HG03354 (cell line): ENCODE measurements at regions not wholly inside any gene's neighbourhood (a gene's known extent, or its start where the extent isn't known, plus 50 kb on each side); places are given as distances from the start of the nearest gene placed in this dataset.
"Not testable (repeated sequence)": the region's sequence is repeated elsewhere in the genome, so short reads cannot be mapped to it uniquely, and the experiment has no call there.

Source experiments
- ATAC-seq: cut with Tn5 transposase; IDR thresholded peaks from one replicate; pipeline ENCODE4 v1.9.1; 2021; ENCODE audit warnings: mild to moderate bottlenecking; ENCODE audit not compliant: unreplicated experiment, poor library complexity, severe bottlenecking

DNA sequence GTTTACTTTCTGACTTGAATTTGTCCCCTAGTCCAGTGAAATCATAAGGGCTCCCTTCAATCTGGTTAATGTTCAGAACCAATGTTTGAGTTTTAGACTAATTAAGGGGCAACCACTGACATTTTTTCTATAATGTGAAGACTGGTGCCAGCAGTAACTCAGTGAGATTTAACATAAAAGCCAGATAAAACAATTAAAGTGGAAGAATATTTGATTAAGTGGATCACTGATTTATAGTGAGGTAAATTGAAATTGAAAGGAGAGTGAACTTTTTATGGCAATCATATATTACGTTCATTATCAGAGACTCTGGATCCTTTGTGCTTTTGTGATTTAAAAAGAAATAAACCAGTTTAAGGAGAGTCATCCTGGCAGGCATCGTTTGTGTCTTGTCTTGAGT lies 246.8 kb downstream of the GATA3 start:
- no peak for ATAC-seq

DNA sequence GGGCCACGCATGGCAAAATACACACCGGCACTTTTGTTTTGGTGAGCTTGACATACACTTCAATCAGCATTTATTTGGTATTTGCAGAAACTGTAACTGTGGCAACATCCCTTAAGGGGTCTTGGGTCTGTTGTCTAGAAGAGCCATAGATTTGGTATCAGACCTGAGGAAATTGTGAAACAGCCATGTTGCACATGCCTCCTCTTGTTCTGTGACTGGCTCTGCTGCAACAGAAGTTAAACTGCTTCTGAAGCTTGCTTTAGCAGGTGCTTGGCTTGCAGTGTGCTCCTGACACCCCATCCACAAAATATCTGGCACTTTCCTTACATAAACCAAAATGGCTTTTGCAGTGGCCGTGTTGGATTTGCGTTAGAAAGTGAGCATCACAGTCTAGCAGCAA lies 247.3 kb downstream of the GATA3 start:
- no peak for ATAC-seq

DNA sequence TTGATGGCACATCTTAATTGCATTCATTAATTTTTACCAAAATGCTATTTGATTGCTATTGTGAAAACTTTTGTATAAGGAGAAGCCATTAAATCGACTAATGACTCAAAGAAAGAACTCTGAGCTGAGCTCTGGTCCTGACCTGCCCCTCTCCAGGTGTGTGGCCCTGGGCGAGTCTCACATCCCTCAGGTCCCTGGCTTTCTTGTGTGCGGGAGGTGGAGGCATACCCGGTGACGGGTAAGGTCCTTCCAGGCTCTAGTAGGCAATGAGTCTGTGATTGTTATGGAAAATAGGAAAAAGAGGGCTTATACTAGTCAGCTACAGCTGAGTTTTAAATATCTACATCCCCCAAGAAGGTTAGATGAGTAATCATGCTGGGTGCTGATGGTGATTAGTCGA lies 248.1 kb downstream of the GATA3 start:
- ATAC-seq: no peak

DNA sequence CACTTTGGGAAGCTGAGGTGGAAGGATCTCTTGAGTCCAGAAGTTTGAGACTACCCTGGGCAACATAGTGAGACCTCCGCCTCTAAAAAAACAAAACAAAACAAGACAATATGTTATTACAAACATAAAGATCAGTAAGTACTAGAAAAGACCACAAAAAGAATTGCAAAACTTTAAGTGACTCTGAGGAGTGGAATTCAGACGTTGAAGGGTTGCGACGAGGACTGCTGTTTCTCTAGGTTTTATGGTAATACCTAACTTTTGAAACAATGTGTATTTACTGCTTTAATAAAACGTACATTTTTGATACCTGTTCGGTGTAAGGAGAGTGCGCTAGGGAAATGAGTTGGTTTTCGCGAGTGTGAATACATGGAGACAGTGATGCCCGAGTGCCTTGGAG lies 250.4 kb downstream of the GATA3 start:
- no peak for ATAC-seq

DNA sequence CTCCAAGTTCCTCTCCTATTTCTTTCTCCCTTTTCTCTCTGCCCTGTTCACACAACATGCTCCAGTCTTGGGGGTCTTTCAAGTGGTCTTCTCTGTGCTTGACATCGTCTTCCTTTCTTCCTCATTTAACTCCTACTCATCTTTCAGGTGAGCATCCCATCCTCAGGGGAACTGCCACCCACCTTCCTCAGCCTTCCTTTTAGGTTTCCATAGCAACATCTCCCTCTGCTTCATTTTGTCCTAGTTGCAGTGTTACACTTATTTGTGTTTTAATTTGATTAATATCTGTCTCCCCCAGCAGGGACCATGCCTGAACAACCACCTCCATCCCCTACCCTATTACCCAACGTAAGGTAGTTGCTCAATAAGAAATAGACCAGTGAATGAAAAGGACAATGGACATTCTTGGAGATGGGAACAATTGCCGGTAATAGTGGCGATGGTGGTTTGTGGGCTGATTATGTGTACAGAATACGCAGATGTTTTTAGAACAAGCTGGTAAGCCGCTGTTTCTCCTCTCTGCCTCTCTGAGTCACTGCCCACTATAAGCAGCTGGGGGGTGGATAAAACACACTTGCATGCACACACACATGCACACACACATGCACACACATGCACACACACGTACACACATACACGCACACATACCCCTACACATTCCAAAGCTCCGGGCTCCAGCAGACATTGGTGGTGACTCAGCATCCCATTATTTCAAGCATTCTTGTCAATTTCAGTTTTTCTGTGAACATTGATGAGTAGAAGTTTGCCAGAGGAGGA lies 251.6 kb downstream of the GATA3 start:
- ATAC-seq: no peak

DNA sequence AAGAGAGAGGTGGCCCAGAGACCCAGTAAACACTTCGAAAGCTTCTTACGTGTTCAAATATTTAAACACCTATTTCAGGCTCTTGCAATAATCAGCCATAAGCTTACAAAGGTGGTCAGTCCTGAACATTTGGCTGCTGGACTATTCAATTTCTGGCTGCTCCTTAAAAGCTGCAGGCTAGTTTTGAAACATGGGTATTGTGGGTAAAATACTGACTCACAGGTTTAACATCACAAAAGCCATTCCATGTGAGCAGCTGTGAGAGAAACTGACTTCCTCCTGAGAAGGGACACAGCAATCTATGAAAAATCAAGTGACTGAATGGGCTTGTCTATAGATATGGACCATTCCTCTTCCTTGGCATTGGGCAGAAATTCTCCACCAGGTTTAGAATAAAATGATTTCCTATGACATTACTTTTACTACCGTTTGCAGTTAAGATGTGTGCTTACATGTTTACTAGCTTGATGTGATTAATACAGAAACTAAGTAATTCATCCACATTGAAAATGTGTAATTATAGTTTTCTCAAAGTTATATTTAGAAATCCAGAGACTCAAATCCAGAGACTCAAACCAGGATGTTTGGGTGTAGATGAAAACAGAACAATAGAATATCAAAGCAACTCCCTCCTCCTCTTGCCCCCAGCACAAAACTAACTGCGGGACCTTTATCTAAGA lies 252.3 kb downstream of the GATA3 start:
- ATAC-seq: no peak

DNA sequence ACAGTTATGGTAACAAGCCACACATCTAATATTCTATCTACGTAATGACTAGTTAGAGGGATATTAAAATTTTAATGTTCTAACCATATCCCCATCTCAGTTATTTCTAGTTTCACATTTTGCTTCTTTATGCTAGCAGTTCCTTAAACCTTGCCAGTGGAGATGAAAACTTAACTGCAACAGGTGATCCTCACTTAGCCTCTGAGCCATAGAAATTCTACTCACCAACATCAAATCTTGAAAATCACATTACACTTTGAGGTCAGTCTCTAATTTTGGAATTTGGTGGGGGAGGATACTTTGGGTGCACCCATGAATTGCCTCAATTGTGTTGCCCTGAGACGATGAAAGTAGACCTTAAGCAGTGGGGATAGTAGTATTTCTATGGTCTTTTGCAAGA lies 256.4 kb downstream of the GATA3 start:
- no peak for ATAC-seq

DNA sequence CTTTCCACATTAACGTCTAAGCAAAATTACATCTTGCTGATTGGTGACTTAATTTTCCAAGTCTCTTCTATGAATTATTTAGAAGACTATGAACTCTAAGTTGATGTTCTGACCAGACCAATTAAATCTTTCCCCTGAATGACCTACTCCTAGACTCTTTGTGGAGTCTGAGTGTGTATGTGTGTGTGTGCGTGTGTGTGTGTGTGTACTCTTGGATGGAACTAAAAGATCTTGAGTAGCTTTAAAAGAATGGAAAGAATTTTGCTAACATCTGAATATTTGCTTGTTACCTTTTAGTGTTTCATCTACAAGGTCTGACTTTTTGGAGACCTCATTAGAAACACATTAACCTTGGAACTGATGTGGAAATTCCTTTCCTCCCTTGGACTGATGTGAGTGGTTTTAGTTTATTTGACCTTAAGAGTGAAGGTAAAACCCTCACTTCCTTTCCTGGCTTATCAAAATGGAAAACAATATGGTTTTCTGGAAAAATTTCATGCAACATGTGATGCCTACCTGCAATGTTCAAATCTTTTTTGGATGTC lies 257.1 kb downstream of the GATA3 start:
- no peak for ATAC-seq

DNA sequence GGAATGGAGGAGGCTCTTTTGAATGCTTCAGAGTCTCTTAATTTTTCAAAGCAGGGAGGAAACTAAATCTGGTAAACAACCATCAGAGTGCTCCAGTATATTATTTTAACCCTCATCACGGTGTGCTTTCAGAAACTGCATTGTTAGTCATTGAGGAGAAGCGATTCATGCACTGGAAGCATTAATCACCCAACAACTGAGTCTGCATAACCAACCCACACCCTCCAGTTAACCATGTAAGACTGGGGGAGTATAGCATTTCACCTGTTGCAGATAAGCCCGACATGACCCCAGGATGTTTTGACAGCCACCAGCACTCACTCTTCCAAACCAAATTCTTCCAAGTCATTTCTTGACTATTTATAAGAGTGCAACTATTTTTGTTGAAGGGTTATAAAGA lies 257.6 kb downstream of the GATA3 start:
- no peak for ATAC-seq

DNA sequence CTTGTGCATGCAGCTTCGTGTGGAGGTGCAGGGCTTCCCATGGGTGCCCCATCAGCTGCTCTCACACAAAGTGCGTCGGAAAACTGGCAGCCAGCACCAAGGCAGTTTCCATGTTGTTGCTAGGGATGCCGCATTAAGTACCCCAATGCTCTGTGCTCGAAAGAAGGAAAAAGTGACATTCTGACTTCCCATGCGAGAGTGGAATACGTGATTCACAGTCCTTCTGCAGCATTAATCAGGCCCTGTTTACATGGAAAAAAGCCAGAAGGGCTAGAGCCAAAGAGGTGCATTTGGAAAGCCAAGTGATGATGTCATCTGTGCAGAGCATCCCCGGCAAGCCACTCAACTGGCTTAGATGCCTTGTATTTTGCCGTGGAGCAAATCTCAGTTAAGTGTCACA lies 258.3 kb downstream of the GATA3 start:
- ATAC-seq: no peak

DNA sequence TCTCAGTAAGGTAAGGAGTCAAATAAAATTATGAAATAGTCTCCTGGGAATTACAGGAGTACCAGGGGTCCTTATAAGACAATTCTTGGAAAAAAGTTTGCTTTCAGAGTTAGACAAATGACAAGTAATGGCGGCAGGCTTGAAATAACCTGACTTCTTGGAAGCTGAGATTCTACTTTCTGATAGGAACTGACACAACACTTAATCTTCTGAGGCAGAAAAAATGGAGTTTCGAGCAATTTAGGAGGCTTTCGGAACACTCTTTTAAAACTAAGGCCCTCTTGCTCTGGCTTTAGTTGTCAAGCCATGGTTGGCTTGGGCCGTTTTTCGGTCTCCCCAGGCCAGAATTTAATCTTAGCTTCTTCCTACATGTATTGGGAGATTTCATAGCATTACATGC lies 260.0 kb downstream of the GATA3 start:
- ATAC-seq: no peak

DNA sequence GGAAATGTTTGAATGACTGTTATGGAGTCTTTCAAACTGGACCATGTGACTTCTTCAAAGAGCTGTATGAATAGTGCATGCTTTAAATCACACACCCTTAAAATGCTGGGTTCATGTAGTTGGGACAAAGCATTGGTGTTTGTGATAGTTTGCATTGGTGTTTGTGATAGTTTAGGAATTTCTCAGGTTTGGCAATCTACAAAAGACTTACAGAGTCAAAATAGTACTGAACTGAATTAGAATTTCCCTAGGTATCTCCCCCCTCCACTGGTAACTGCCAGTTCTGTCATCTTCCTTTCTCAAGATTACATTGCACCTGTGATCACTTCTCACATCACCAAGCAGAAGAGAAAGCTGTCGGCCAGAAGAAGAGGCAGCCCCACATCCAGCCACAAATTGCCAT lies 261.1 kb downstream of the GATA3 start:
- no peak for ATAC-seq

DNA sequence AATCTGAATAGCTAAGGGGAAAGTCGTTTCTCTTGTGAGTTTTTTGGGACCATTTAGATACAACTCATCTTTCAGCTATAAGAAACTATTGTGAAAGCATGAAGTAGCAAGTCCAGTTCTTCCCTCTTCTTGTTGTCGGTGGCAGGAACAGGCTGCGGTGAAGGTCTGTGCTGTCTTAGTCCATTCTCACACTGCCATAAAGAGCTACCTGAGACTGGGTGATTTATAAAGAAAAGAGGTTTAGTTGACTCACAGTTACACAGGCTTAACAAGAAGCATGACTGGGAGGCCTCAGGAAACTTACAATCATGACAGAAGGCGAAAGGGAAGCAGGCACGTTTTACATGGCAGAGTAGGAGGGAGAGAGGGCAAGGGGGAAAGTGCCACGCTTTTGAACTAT lies 261.8 kb downstream of the GATA3 start:
- ATAC-seq: no peak

DNA sequence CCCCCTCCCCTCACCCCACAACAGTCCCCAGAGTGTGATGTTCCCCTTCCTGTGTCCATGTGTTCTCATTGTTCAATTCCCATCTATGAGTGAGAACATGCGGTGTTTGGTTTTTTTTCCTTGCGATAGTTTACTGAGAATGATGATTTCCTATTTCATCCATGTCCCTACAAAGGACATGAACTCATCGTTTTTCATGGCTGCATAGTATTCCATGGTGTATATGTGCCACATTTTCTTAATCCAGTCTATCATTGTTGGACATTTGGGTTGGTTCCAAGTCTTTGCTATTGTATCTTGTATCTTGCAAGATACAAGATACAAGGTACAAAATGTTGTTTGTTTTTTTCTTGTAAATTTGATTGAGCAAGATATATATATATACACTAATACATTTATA lies 263.9 kb downstream of the GATA3 start:
- ATAC-seq: not testable (repeated sequence)

DNA sequence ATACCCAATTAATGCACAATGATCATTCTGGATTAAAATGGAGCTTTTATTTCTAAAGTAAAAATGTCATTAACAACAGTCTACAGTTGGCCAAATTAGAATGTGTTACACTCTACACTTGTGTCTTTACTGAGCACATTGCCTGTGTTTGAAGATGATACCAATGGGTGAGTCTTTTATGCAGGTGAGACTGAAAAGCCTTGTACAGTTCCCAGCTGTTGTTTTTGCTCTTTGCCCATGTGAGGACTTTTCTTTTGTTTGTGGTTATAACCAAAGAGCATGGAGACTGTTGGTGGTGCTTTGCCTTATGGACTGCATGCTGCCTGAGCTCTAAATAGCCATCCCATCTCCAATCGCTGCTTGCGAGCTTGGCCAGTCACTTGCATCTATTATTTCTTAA lies 264.5 kb downstream of the GATA3 start:
- no peak for ATAC-seq

DNA sequence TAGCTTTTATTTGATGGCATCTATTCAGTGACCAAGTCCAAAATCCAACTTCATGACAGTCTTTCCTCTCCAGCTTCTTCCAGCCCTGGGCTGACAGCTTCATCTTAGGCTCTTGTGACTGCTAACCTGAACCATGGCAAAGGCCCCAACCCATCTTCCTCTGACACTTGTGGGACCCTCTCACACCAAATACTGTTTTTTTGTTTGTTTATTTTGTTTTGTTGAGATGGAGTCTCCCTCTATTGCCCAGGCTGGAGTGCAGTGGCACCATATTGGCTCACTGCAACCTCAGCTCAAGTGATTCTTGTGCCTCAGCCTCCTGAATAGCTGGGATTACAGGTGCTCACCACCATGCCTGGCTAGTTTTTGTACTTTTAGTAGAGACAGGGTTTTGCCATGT lies 265.2 kb downstream of the GATA3 start:
- no peak for ATAC-seq

DNA sequence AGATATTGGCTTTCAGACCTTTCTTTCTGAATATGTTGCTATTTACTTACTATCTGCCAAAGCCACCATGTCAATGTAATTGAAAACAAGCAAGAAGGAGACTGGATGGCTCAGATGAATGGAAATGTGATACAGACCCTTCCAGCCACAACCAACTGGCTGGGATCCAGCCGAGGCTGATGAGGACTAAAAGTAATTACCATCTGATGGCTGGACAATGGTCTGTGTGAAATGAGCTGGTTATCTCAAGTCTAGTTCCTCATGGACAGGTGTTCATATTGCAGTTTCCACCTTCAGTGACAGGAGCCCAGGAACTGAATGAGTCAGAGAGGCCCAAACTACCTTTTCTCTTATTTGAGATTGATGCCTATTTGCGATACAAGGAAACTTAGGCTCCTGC lies 267.5 kb downstream of the GATA3 start:
- no peak for ATAC-seq

DNA sequence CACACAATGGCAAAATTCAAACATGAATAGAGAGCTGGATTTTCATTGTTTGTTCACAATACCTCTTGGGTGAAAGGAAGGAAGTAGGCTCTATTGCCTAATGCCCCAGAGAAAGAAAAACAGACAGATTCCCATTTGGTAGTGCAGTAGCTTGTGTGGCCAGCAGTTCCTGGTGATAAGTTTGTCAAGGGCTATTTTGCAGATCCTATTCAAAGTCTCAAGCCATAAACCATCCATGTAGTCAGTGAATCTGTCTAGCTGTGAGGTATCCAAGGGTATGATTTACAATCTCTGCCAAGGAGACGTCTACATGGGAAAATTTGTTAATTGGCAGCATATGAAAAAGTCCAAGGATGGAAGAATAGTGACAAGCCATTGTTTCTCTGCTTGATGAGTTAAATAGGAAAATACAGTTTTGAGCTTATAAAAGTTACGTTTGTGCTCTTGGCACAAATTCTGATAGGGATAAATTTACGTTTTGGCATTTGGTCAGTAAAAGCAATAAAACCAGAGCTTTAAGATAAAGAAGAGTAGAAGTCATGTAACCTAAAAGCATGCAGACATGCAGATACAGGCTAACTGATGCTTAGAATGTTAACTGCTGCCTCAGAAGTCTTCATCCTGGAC lies 269.1 kb downstream of the GATA3 start:
- ATAC-seq: no peak

DNA sequence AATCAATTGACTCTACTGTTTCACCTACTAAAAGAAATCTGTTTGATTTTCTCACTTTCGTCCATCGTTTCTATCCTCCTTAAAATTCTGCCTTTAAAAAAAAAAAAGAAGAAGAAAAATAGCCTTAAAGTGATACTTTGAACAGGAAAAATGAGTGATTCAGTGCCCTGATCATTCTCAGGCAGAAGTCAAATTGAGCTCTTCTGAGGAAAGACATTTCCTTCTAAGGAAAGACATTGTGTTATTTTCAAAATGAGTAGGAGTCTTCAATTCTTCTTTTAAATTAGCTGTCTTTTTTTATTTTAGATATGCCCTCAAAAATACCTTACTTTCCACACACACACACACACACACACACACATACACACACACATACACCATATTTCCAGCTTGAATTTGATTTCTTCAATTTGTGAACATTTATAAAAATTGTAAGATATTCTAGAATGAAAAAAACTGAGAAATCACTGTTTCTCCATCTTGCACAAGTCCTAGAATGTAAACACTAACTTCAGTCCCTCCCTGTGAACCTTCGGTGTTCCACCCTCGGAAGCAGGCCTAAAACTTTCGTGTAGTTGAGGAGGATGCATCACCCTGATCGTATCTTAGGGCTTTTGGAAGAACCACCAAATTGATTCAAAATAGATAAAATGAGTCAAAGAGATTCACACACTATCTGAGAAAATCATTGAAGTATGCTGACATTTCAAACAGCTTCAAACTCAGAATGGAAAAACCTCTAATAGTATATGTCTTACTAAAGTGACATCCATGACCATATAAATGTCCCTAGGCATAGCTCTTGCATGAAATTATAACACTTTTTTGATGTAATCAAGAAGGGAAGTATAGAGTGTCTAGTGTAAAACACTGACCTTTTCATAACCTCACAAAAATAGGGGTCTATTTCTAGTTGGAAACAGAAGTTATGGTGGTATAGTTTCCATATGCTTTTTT lies 270.8 kb downstream of the GATA3 start:
- no peak for ATAC-seq
